GM23248 (cell line): ENCODE measurements at regions not wholly inside any gene's neighbourhood (a gene's known extent, or its start where the extent isn't known, plus 50 kb on each side); places are given as distances from the start of the nearest gene placed in this dataset.

Experiments
- EZH2 ChIP-seq: fragments of 200-600 bp; sonication (generic); IDR thresholded peaks from 2 replicates; pipeline ENCODE4 v1.6.1; 2018; ENCODE audit warnings: antibody characterized with exemption, mild to moderate bottlenecking; ENCODE audit not compliant: insufficient read depth, poor library complexity, severe bottlenecking
- EZH2phosphoT487 ChIP-seq: fragments of 200-600 bp; sonication (generic); IDR thresholded peaks from 2 replicates; pipeline ENCODE4 v1.6.1; 2018; ENCODE audit warnings: antibody characterized with exemption, moderate library complexity, mild to moderate bottlenecking, low read depth; ENCODE audit not compliant: insufficient read depth

- no peak for TF ChIP-seq EZH2
- no peak for TF ChIP-seq EZH2phosphoT487
Measured at GRCh38 chr19:30133803-30134202, 191.8 kb downstream of the URI1 start.
